Trophoblast cell (in vitro differentiated cells and primary cell): ENCODE measurements at regions not wholly inside any gene's neighbourhood (a gene's known extent, or its start where the extent isn't known, plus 50 kb on each side); places are given as distances from the start of the nearest gene placed in this dataset.

Experiments used
- DNase-seq, 2 donors: peaks; one replicate each; pipeline ENCODE4 v3.0.0-alpha.2; 2016
- H2AFZ ChIP-seq: 2 replicates; pipeline ENCODE4 v1.6.1; 2013; ENCODE audit warnings: low read length, moderate library complexity, mild to moderate bottlenecking; ENCODE audit not compliant: insufficient read depth, poor library complexity
- H2AK5ac ChIP-seq: 2 replicates; pipeline ENCODE4 v1.6.1; 2013; ENCODE audit warnings: mild to moderate bottlenecking, low read length
- H2BK120ac ChIP-seq: 2 replicates; pipeline ENCODE4 v1.6.1; 2013; ENCODE audit warnings: low read length, mild to moderate bottlenecking, moderate library complexity; ENCODE audit not compliant: insufficient read depth, poor library complexity
- H2BK12ac ChIP-seq: 2 replicates; pipeline ENCODE4 v1.6.1; 2013; ENCODE audit warnings: mild to moderate bottlenecking, low read length, moderate library complexity
- H2BK5ac ChIP-seq: 2 replicates; pipeline ENCODE4 v1.6.1; 2013; ENCODE audit warnings: low read length, low read depth, moderate library complexity, mild to moderate bottlenecking; ENCODE audit not compliant: poor library complexity
- H3K14ac ChIP-seq: 2 replicates; pipeline ENCODE4 v1.6.1; 2013; ENCODE audit warnings: mild to moderate bottlenecking, low read length
- H3K18ac ChIP-seq: 2 replicates; pipeline ENCODE4 v1.6.1; 2013; ENCODE audit warnings: mild to moderate bottlenecking, low read length
- H3K23ac ChIP-seq: 2 replicates; pipeline ENCODE4 v1.6.1; 2013; ENCODE audit warnings: low read length
- H3K27ac ChIP-seq: 2 replicates; pipeline ENCODE4 v1.5.1; 2013; ENCODE audit warnings: low read depth, mild to moderate bottlenecking, inconsistent platforms, low read length, moderate library complexity
- H3K27me3 ChIP-seq: 2 replicates; pipeline ENCODE4 v1.6.1; 2013; ENCODE audit warnings: inconsistent platforms, mild to moderate bottlenecking, low read length, moderate library complexity; ENCODE audit not compliant: insufficient read depth
- H3K36me3 ChIP-seq, 2 experiments: 1 replicate in 1 of 2; 2 replicates in 1 of 2; pipeline ENCODE4 v1.6.1; 2013; ENCODE audit warnings: low read length in 2 of 2, mild to moderate bottlenecking in 2 of 2, moderate library complexity in 1 of 2; ENCODE audit not compliant: insufficient read depth in 2 of 2, control insufficient read depth in 1 of 2
- H3K4ac ChIP-seq: 2 replicates; pipeline ENCODE4 v1.6.1; 2013; ENCODE audit warnings: low read depth, mild to moderate bottlenecking, low read length, moderate library complexity
- H3K4me1 ChIP-seq, 2 experiments: 1 replicate in 1 of 2; 2 replicates in 1 of 2; pipeline ENCODE4 v1.6.1; 2013; ENCODE audit warnings: low read length in 2 of 2, mild to moderate bottlenecking in 2 of 2, moderate library complexity in 1 of 2; ENCODE audit not compliant: insufficient read depth in 2 of 2, control insufficient read depth in 1 of 2
- H3K4me2 ChIP-seq: 2 replicates; pipeline ENCODE4 v1.6.1; 2013; ENCODE audit warnings: inconsistent platforms, mild to moderate bottlenecking, low read length, moderate library complexity
- H3K4me3 ChIP-seq: 2 replicates; pipeline ENCODE4 v1.5.1; 2013; ENCODE audit warnings: mild to moderate bottlenecking, low read depth, low read length, inconsistent platforms
- H3K79me1 ChIP-seq: one replicate; pipeline ENCODE4 v1.6.1; 2013; ENCODE audit warnings: low read length
- H3K79me2 ChIP-seq: 2 replicates; pipeline ENCODE4 v1.6.1; 2013; ENCODE audit warnings: low read length, mild to moderate bottlenecking; ENCODE audit not compliant: control insufficient read depth, insufficient read depth, poor library complexity
- H3K9ac ChIP-seq: 2 replicates; pipeline ENCODE4 v1.6.1; 2013; ENCODE audit warnings: mild to moderate bottlenecking, low read length
- H3K9me3 ChIP-seq: 2 replicates; pipeline ENCODE4 v1.6.1; 2013; ENCODE audit warnings: low read depth, mild to moderate bottlenecking, control low read depth, inconsistent platforms, low read length; ENCODE audit not compliant: insufficient read depth
- H4K12ac ChIP-seq: 2 replicates; pipeline ENCODE4 v1.6.1; 2013; ENCODE audit warnings: low read depth, mild to moderate bottlenecking, low read length, moderate library complexity
- H4K8ac ChIP-seq: 2 replicates; pipeline ENCODE4 v1.6.1; 2013; ENCODE audit warnings: low read depth, mild to moderate bottlenecking, low read length, moderate library complexity
- H4K91ac ChIP-seq: one replicate; pipeline ENCODE4 v1.6.1; 2013; ENCODE audit warnings: low read depth, mild to moderate bottlenecking, low read length, moderate library complexity
- WGBS: extraction: QIAGEN DNeasy Blood & Tissue Kit; methylation state at CpG from one replicate; pipeline ENCODE4 v1.1.7; 2013; ENCODE audit warnings: missing lambda C conversion rate; ENCODE audit not compliant: insufficient read length, insufficient coverage; ENCODE audit errors: extremely low coverage; 5-methylcytosine and 5-hydroxymethylcytosine counted together

- H3K4me1 ChIP-seq, result no peaks in the 10 kb centered on the region
- H3K14ac ChIP-seq, result no peak overlapping the region
- DNase-seq, result no peak
- H3K79me2 ChIP-seq, result no peaks in the 10 kb centered on the region
- no peaks in the 10 kb centered on the region for H3K9me3 ChIP-seq
- no peak overlapping the region for H4K8ac ChIP-seq
- H3K9ac ChIP-seq, result no peak overlapping the region
- H3K27me3 ChIP-seq, result no peaks in the 10 kb centered on the region
- no peak overlapping the region for H3K4me2 ChIP-seq
- no peak overlapping the region for H3K27ac ChIP-seq
- H3K4me3 ChIP-seq, result no peak overlapping the region
- H2BK12ac ChIP-seq, result no peak overlapping the region
- H2AFZ ChIP-seq, result no peak overlapping the region
- no peak overlapping the region for H3K18ac ChIP-seq
- no CpG with 5 or more reads among the region's 8 CpGs for WGBS
- no peak overlapping the region for H4K91ac ChIP-seq
- no peak overlapping the region for H2BK120ac ChIP-seq
- H4K12ac ChIP-seq, result no peak overlapping the region
- H3K79me1 ChIP-seq, result no peaks in the 10 kb centered on the region
- H2AK5ac ChIP-seq, result no peak overlapping the region
- no peak overlapping the region for H3K4ac ChIP-seq
- no peak overlapping the region for H3K23ac ChIP-seq
- H2BK5ac ChIP-seq, result no peak overlapping the region
- H3K36me3 ChIP-seq, result no peaks in the 10 kb centered on the region
Measured at GRCh38 chr11:130623670-130624668, 175.5 kb downstream of the ADAMTS15 start.

DNA sequence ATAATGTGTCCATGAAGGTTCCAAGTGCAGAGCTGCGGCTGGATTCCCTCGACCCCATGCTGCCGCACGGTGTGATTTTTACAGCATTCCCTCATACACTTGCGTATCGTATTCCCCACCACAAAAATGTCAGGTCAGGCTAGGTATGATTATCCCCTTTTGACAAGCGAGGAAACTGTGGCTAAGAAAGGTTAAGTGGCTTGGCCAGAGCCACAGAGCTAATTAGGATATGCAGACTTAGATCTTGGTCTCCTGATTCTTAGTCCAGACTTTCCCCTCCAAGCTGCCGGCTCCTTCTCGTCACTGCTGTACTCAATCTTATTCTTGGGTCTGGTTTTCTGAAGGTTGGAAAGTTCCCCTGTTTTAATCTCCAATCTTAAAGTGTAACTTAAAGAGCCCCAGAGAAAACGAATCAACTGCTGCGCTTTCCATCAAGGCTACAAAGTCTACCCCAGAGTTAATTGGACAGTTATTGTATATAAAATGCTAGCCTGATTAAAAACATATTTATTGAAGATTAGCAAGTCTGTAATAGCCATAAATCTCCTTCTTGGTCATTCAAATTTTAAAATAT is 176.6 kb downstream of the ADAMTS15 start:
- no peak overlapping the region for H4K12ac ChIP-seq

DNA sequence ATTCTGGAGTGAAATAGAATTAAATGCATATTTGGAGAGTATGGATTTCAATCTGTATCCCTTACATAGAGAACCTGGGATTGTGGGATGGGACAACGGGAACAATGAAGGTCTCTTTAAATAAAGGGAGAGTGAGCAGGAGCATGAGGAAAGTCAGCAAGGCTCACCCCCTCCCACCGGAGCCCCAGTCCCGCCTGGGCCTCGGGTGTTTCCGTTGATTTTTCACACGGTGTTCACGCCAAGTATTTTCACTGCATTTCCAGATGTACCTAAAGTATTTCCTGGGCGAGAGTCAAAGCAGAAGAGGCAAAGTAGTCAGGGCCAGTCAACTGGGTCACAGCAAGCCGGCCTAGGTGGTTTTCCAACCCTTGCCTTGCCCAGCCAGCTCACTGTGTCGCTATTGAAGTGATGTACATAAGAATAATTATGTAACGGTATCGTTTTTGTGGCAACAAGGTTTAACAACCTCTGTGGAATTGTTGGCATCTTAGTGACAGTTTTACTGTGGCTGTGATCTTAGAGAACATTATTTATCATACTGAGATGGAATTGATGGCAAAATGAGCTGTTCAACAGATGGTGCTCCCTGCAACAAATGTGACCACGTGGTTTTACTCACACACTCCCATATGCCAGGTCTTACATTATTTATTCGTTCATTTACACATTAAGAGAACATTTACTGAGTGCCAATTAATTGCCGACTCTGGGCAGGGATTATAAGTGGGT is 177.3 kb downstream of the ADAMTS15 start:
- Histone ChIP-seq H2BK120ac (no peak overlapping the region), H3K27me3 (no peaks in the 10 kb centered on the region), H2AFZ (no peak overlapping the region), H3K4me2 (no peak overlapping the region), H4K91ac (no peak overlapping the region), H2BK12ac (no peak overlapping the region), H3K18ac (no peak overlapping the region), H3K36me3 (no peaks in the 10 kb centered on the region), H4K12ac (no peak overlapping the region), H3K9ac (no peak overlapping the region), H2AK5ac (no peak overlapping the region), H3K79me1 (no peaks in the 10 kb centered on the region), H3K4ac (no peak overlapping the region), H2BK5ac (no peak overlapping the region), H3K23ac (no peak overlapping the region), H3K27ac (no peak overlapping the region), H3K9me3 (no peaks in the 10 kb centered on the region), H3K79me2 (no peaks in the 10 kb centered on the region), H3K4me3 (no peak overlapping the region), H3K4me1 (no peaks in the 10 kb centered on the region), H4K8ac (no peak overlapping the region), H3K14ac (no peak overlapping the region)
- DNase-seq, result no peak
- no CpG with 5 or more reads among the region's 15 CpGs for WGBS

More for the DNA sequence above, 176.6 kb downstream of the ADAMTS15 start:
- Histone ChIP-seq H2BK120ac (no peak overlapping the region), H3K27me3 (no peaks in the 10 kb centered on the region), H4K91ac (no peak overlapping the region), H2AFZ (no peak overlapping the region), H3K14ac (no peak overlapping the region), H3K79me2 (no peaks in the 10 kb centered on the region), H3K4me1 (no peaks in the 10 kb centered on the region), H3K36me3 (no peaks in the 10 kb centered on the region), H3K79me1 (no peaks in the 10 kb centered on the region), H3K9me3 (no peaks in the 10 kb centered on the region), H3K4me3 (no peak overlapping the region), H3K4me2 (no peak overlapping the region), H3K9ac (no peak overlapping the region), H3K4ac (no peak overlapping the region), H2BK5ac (no peak overlapping the region), H3K27ac (no peak overlapping the region), H2BK12ac (no peak overlapping the region), H3K18ac (no peak overlapping the region), H4K8ac (no peak overlapping the region), H3K23ac (no peak overlapping the region), H2AK5ac (no peak overlapping the region)
- no CpG with 5 or more reads among the region's 11 CpGs for WGBS
- no peak for DNase-seq

GRCh38 chr11:130629039-130629438 is 180.6 kb downstream of the ADAMTS15 start:
- no CpG with 5 or more reads among the region's 9 CpGs for WGBS
- no peaks in the 10 kb centered on the region for H3K79me2 ChIP-seq

More at GRCh38 chr11:130629039-130629438, 180.6 kb downstream of the ADAMTS15 start:
- H3K14ac ChIP-seq, result no peak overlapping the region
- no peak overlapping the region for H4K91ac ChIP-seq
- H3K18ac ChIP-seq, result no peak overlapping the region
- no peak overlapping the region for H3K4ac ChIP-seq
- no peak overlapping the region for H3K9ac ChIP-seq
- no peak overlapping the region for H4K12ac ChIP-seq
- no peak overlapping the region for H3K27ac ChIP-seq
- no peaks in the 10 kb centered on the region for H3K27me3 ChIP-seq
- H3K36me3 ChIP-seq, result no peaks in the 10 kb centered on the region
- H3K23ac ChIP-seq, result peak overlapping the region; percentile 30
- H3K4me1 ChIP-seq, result no peaks in the 10 kb centered on the region
- H2BK120ac ChIP-seq, result no peak overlapping the region
- no peak overlapping the region for H2BK12ac ChIP-seq
- H2AK5ac ChIP-seq, result no peak overlapping the region
- H3K4me3 ChIP-seq, result no peak overlapping the region
- H3K4me2 ChIP-seq, result no peak overlapping the region
- H4K8ac ChIP-seq, result no peak overlapping the region
- DNase-seq, result no peak
- H2BK5ac ChIP-seq, result no peak overlapping the region
- no peak overlapping the region for H2AFZ ChIP-seq
- no peaks in the 10 kb centered on the region for H3K9me3 ChIP-seq
- H3K79me1 ChIP-seq, result no peaks in the 10 kb centered on the region
